ENCODE measurements at regions not wholly inside any gene's neighbourhood (a gene's known extent, or its start where the extent isn't known, plus 50 kb on each side); places are given as distances from the start of the nearest gene placed in this dataset.

DNA sequence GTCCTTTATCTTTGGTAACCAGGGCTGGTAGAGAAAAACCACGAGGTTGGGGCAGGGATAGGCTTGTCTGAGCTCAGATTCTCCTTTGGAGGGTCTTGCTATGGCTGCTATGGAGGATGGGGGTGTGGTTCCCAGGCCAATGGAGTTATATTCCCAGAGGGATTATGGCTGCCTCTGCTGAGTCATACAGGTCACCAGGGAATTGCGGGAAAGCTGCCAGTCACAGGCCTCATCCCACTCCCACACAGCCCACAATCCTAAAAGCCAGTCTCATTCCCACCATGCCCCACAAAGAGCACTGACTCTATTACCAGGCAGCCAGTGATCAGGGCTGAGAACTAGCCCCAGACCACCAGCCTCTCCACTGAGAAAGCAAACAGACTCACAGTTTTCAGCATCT is 316.6 kb upstream of the TMEM229A start:
- no peak for TF ChIP-seq POLR2A (IDR thresholded peaks at IDR 0.05)
- TF ChIP-seq, protein P1, sequence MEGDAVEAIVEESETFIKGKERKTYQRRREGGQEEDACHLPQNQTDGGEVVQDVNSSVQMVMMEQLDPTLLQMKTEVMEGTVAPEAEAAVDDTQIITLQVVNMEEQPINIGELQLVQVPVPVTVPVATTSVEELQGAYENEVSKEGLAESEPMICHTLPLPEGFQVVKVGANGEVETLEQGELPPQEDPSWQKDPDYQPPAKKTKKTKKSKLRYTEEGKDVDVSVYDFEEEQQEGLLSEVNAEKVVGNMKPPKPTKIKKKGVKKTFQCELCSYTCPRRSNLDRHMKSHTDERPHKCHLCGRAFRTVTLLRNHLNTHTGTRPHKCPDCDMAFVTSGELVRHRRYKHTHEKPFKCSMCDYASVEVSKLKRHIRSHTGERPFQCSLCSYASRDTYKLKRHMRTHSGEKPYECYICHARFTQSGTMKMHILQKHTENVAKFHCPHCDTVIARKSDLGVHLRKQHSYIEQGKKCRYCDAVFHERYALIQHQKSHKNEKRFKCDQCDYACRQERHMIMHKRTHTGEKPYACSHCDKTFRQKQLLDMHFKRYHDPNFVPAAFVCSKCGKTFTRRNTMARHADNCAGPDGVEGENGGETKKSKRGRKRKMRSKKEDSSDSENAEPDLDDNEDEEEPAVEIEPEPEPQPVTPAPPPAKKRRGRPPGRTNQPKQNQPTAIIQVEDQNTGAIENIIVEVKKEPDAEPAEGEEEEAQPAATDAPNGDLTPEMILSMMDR (IDR thresholded peaks at IDR 0.05) = no peak
- no peak for TF ChIP-seq EP300 (IDR thresholded peaks at IDR 0.05)
